GM12801 (cell line): ENCODE measurements at regions not wholly inside any gene's neighbourhood (a gene's known extent, or its start where the extent isn't known, plus 50 kb on each side); places are given as distances from the start of the nearest gene placed in this dataset.

Source experiments
- TF ChIP-seq, protein P1 (sequence below): IDR thresholded peaks from one replicate; pipeline ENCODE4 v1.5.1; 2011; ENCODE audit warnings: control low read depth; ENCODE audit not compliant: insufficient read length; ENCODE audit errors: extremely low read depth

DNA sequence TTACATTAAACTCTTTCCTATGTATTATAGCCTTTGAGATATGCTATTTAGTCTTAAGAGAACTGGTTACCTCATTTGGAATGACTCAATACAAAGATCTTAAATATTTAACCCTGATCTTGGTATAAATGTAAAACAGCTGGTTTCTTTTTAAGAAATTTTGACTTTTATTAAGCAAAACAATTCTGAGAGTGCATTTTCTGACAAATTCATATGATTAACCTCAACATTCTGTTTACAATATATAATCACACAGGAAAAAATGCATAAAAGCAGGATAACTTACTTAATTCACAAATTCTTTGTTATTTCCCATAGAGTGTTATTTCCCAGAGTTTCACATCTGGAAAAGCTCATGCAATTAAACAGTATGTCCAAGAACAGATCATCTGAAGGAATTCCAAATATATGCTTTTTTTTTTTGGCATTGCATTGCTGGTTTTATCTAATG is 400.4 kb upstream of the THBS1 start:
- TF ChIP-seq, protein P1, sequence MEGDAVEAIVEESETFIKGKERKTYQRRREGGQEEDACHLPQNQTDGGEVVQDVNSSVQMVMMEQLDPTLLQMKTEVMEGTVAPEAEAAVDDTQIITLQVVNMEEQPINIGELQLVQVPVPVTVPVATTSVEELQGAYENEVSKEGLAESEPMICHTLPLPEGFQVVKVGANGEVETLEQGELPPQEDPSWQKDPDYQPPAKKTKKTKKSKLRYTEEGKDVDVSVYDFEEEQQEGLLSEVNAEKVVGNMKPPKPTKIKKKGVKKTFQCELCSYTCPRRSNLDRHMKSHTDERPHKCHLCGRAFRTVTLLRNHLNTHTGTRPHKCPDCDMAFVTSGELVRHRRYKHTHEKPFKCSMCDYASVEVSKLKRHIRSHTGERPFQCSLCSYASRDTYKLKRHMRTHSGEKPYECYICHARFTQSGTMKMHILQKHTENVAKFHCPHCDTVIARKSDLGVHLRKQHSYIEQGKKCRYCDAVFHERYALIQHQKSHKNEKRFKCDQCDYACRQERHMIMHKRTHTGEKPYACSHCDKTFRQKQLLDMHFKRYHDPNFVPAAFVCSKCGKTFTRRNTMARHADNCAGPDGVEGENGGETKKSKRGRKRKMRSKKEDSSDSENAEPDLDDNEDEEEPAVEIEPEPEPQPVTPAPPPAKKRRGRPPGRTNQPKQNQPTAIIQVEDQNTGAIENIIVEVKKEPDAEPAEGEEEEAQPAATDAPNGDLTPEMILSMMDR = no peak

GRCh38 chr15:39181056-39181747 is 399.7 kb upstream of the THBS1 start:
- TF ChIP-seq, protein P1 = no peak

GRCh38 chr15:39181940-39182339 is 398.9 kb upstream of the THBS1 start:
- TF ChIP-seq, protein P1 = no peak

DNA sequence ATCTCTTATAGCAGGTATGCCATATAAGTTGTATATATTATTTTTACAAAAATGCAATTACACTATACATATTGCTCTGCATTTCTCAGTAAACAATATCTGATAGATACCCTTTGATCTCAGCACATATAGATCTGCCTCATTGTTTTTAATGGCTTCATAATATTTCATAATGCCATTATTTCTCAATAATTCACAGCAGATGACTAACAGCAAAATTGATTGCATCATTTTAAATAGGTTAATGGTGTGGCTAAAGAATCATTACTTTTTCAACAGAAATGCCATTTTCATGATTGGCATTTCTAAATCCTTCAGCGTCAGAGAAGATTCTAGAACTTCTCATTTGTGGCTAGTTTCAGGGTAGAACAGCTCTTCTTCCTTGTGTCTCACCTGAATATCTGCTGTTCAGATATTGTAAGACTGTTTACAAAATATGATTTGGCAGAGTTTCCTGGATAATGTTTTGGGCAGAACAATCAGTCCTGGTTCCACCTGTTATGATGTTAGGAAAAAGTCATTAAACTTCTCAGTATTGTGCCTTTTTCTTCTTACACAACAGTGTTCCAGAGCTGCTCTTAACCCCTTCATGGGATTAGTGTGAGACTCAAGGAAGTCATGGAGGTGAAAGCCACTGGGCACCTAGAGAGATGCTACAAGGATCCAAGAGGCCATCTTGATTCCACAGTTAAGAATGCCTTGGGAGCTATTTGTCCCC is 397.6 kb upstream of the THBS1 start:
- TF ChIP-seq, protein P1 = no peak

GRCh38 chr15:39184701-39185390 is 396.0 kb upstream of the THBS1 start:
- TF ChIP-seq, protein P1 = no peak

- TF ChIP-seq, protein P1 = no peak
Measured at GRCh38 chr15:39188314-39188713, 392.6 kb upstream of the THBS1 start.

GRCh38 chr15:39188930-39189329 is 391.9 kb upstream of the THBS1 start:
- TF ChIP-seq, protein P1 = no peak
